Neural progenitor cell (in vitro differentiated cells): ENCODE measurements at regions not wholly inside any gene's neighbourhood (a gene's known extent, or its start where the extent isn't known, plus 50 kb on each side); places are given as distances from the start of the nearest gene placed in this dataset.

ENCODE experiments used
- EZH2 ChIP-seq: fragments of 200-600 bp; sonication (generic); IDR thresholded peaks from 2 replicates; pipeline ENCODE4 v1.6.1; 2017; ENCODE audit warnings: antibody characterized with exemption, mild to moderate bottlenecking, moderate library complexity
- TF ChIP-seq, protein P1 (sequence below): fragments of 200-600 bp; sonication (generic); IDR thresholded peaks from 2 replicates; pipeline ENCODE4 v1.5.1; 2017; ENCODE audit warnings: antibody characterized with exemption, mild to moderate bottlenecking

DNA sequence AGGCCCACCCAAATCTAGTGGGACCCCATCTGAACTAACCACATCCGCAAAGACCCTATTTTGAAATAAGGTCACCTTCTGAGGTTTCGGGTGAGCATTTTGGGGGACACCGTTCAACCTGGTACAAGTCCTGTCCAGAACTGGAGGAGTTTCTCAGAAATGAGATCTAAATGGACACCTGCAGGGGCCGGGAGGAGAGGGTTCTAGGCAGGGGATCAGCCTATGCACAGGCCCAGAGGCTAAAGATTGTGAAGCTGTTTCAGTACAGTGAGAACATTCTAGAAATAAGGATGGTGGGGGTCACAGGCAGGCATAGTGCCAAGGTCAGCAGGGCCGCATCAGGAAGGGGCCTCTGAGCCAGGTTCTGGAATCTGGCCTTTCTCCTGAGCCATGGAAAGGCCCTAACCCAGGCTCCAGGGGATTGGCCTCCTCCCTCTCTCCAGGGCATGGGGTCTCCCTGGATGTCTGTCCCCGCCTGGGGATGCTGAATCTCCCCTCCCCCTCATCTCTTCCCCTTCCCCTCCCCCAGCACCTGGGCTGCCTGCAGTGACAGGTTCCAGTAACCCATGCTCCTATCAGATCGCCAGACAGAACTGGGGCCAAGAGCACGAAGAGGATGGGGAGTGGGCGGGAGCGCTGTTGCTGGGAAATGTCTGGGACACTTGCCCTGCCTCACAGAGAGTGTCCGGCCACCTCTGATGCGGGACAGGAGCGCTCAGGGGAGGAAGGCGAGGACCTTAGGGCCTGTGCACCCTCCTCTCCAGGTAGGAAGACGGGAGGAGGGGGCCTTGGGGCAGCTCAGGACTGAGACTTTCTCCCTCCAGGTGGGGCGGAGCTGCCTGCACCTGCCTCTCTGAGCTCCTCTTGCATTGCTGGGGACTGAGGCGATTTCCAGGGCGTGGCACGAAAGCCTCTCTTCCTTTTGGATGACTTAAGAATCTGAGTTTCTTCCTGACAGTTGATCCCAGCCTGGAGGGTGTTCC, 321.4 kb upstream of the TNRC6C start:
- TF ChIP-seq EZH2 = no peak
- TF ChIP-seq, protein P1, sequence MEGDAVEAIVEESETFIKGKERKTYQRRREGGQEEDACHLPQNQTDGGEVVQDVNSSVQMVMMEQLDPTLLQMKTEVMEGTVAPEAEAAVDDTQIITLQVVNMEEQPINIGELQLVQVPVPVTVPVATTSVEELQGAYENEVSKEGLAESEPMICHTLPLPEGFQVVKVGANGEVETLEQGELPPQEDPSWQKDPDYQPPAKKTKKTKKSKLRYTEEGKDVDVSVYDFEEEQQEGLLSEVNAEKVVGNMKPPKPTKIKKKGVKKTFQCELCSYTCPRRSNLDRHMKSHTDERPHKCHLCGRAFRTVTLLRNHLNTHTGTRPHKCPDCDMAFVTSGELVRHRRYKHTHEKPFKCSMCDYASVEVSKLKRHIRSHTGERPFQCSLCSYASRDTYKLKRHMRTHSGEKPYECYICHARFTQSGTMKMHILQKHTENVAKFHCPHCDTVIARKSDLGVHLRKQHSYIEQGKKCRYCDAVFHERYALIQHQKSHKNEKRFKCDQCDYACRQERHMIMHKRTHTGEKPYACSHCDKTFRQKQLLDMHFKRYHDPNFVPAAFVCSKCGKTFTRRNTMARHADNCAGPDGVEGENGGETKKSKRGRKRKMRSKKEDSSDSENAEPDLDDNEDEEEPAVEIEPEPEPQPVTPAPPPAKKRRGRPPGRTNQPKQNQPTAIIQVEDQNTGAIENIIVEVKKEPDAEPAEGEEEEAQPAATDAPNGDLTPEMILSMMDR = no peak
